MM.1S (cell line): ENCODE measurements at regions not wholly inside any gene's neighbourhood (a gene's known extent, or its start where the extent isn't known, plus 50 kb on each side); places are given as distances from the start of the nearest gene placed in this dataset.

ENCODE experiments used
- DNase-seq: peaks from one replicate; pipeline ENCODE4 v3.0.0-alpha.2; 2015
- H2AFZ ChIP-seq: fragments of 300-600 bp; sonication (generic); 2 replicates; pipeline ENCODE4 v1.6.0; 2016; ENCODE audit warnings: antibody characterized with exemption, low read length
- H3F3A ChIP-seq: fragments of 300-600 bp; sonication (generic); 2 replicates; pipeline ENCODE4 v1.6.1; 2016; ENCODE audit warnings: mild to moderate bottlenecking, antibody characterized with exemption, low read length, moderate library complexity, mixed read lengths; ENCODE audit not compliant: insufficient read depth
- H3K27ac ChIP-seq: fragments of 300-600 bp; sonication (generic); 2 replicates; pipeline ENCODE4 v1.5.1; 2016; ENCODE audit warnings: mild to moderate bottlenecking, low read length
- H3K27me3 ChIP-seq: fragments of 300-600 bp; sonication (generic); replicated peaks from 2 replicates; pipeline ENCODE4 v1.6.0; 2016; ENCODE audit warnings: low read length; ENCODE audit not compliant: insufficient read depth
- H3K36me3 ChIP-seq: fragments of 300-600 bp; sonication (generic); replicated peaks from 2 replicates; pipeline ENCODE4 v1.6.1; 2016; ENCODE audit warnings: mild to moderate bottlenecking, low read length, mixed read lengths; ENCODE audit not compliant: insufficient read depth
- H3K4me1 ChIP-seq: fragments of 300-600 bp; sonication (generic); 2 replicates; pipeline ENCODE4 v1.6.1; 2016; ENCODE audit warnings: low read length, mixed read lengths
- H3K4me2 ChIP-seq: fragments of 300-600 bp; sonication (generic); 2 replicates; pipeline ENCODE4 v1.6.0; 2016; ENCODE audit warnings: low read depth, low read length
- H3K4me3 ChIP-seq: fragments of 300-600 bp; sonication (generic); 2 replicates; pipeline ENCODE4 v1.5.1; 2016; ENCODE audit warnings: low read length, mixed read lengths
- H3K79me2 ChIP-seq: fragments of 300-600 bp; sonication (generic); 2 replicates; pipeline ENCODE4 v1.6.1; 2016; ENCODE audit warnings: mixed run types, low read length, mixed read lengths
- H3K9ac ChIP-seq: fragments of 300-600 bp; sonication (generic); 2 replicates; pipeline ENCODE4 v1.6.1; 2016; ENCODE audit warnings: low read length, mixed read lengths
- H3K9me2 ChIP-seq: fragments of 300-600 bp; sonication (generic); replicated peaks from 2 replicates; pipeline ENCODE4 v1.6.1; 2016; ENCODE audit warnings: mild to moderate bottlenecking, low read length, mixed read lengths; ENCODE audit not compliant: insufficient read depth
- H3K9me3 ChIP-seq: fragments of 300-600 bp; sonication (generic); replicated peaks from 2 replicates; pipeline ENCODE4 v1.6.1; 2016; ENCODE audit warnings: mild to moderate bottlenecking, low read length, mixed read lengths; ENCODE audit not compliant: insufficient read depth
- H4K20me1 ChIP-seq: fragments of 300-600 bp; sonication (generic); 2 replicates; pipeline ENCODE4 v1.6.1; 2016; ENCODE audit warnings: mild to moderate bottlenecking, low read length, moderate library complexity, mixed read lengths; ENCODE audit not compliant: insufficient read depth
- EZH2 ChIP-seq: fragments of 300-600 bp; sonication (generic); optimal IDR thresholded peaks from 2 replicates; pipeline ENCODE3; 2017; ENCODE audit warnings: low read depth, mild to moderate bottlenecking, antibody characterized with exemption, low read length, mixed read lengths
- EZH2phosphoT487 ChIP-seq: fragments of 300-600 bp; sonication (generic); IDR thresholded peaks from 2 replicates; pipeline ENCODE4 v1.6.1; 2018; ENCODE audit warnings: antibody characterized with exemption, low read length
- TF ChIP-seq, protein P1 (sequence below): fragments of 300-600 bp; sonication (generic); IDR thresholded peaks from 2 replicates; pipeline ENCODE4 v1.5.1; 2016; ENCODE audit warnings: antibody characterized with exemption, low read length, mixed read lengths

DNA sequence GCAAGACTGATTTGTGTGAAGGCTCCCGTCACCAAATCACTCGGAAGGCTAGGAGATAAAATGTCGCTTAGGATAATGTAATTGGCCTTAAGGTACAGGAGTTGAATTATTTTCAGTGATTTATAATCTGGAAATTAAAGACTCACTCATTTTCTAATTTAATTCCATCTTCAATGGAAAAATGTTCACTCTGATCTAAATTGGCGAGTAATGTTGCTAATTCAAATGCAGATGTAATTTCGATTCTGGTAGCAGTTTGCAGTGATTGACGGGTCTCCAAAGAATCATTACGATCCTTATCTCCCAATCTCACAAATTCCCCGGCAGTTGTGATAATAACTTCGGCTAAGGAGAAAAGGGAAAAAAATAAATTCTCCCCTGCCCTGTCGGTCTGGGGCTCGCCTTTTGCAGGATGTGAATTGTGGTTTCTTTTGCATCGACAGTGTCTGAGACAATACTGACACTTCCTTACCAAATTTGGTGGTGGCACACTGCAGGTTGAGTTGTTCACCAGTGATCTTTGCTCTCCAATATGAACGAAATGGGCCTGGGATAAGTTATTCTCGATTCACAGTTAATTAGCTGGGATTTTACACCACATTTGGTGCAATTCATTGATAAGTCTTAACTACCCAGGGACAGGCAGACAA, 215.1 kb upstream of the GPR26 start:
- TF ChIP-seq EZH2: no peak
- TF ChIP-seq, protein P1, sequence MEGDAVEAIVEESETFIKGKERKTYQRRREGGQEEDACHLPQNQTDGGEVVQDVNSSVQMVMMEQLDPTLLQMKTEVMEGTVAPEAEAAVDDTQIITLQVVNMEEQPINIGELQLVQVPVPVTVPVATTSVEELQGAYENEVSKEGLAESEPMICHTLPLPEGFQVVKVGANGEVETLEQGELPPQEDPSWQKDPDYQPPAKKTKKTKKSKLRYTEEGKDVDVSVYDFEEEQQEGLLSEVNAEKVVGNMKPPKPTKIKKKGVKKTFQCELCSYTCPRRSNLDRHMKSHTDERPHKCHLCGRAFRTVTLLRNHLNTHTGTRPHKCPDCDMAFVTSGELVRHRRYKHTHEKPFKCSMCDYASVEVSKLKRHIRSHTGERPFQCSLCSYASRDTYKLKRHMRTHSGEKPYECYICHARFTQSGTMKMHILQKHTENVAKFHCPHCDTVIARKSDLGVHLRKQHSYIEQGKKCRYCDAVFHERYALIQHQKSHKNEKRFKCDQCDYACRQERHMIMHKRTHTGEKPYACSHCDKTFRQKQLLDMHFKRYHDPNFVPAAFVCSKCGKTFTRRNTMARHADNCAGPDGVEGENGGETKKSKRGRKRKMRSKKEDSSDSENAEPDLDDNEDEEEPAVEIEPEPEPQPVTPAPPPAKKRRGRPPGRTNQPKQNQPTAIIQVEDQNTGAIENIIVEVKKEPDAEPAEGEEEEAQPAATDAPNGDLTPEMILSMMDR: no peak
- no peak for TF ChIP-seq EZH2phosphoT487
- H3K36me3 ChIP-seq: no peaks in the 10 kb centered on the region
- no peaks in the 10 kb centered on the region for H3K4me1 ChIP-seq

DNA sequence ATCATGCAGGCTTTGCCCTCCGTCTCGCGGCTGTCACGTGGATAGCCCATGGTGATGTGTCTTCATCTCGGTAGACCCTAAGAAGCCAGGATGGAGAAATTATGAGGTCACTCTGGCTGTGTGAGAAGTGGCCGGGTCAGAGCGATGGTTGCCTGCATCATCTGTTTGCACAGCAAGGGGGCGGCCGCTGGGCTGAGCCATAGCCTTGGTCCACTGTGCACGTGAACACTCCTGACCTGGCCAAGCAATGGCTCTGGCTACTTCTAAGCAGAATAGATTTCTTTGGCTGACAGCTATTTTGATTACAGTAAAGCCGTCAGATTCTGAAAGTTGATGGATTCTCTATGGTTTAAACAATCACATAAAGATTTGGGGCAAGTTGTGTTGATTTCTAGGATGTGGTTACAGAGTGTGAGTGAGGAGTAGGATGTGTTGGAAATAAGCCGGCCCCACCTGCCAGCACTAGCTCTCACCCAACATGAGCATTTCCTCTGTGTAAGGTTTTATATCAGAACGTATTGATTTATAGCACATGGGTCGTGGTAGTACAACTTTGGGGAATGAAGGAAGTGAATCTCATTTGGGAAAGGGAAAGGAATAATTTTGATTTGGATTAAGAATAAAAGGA, 214.4 kb upstream of the GPR26 start:
- H3K27ac ChIP-seq: no peak overlapping the region
- H3K9me3 ChIP-seq: no peaks in the 10 kb centered on the region
- no peaks in the 10 kb centered on the region for H3K9me2 ChIP-seq
- H3F3A ChIP-seq: no peaks in the 10 kb centered on the region
- DNase-seq: no peak
- H3K79me2 ChIP-seq: no peaks in the 10 kb centered on the region
- H3K9ac ChIP-seq: no peak overlapping the region
- H3K27me3 ChIP-seq: no peaks in the 10 kb centered on the region
- no peak overlapping the region for H3K4me2 ChIP-seq
- TF ChIP-seq EZH2phosphoT487 (no peak), EZH2 (no peak)
- TF ChIP-seq, protein P1: no peak
- no peak overlapping the region for H3K4me3 ChIP-seq
- H2AFZ ChIP-seq: no peak overlapping the region
- no peaks in the 10 kb centered on the region for H3K36me3 ChIP-seq
- no peaks in the 10 kb centered on the region for H3K4me1 ChIP-seq
- no peaks in the 10 kb centered on the region for H4K20me1 ChIP-seq

More for the DNA sequence above, 215.1 kb upstream of the GPR26 start:
- Histone ChIP-seq H3K9me3 (no peaks in the 10 kb centered on the region), H4K20me1 (no peaks in the 10 kb centered on the region), H3K4me3 (no peak overlapping the region), H3K27ac (no peak overlapping the region), H3K9me2 (no peaks in the 10 kb centered on the region), H3F3A (no peaks in the 10 kb centered on the region), H2AFZ (no peak overlapping the region), H3K27me3 (no peaks in the 10 kb centered on the region), H3K9ac (no peak overlapping the region), H3K79me2 (no peaks in the 10 kb centered on the region), H3K4me2 (no peak overlapping the region)
- no peak for DNase-seq

DNA sequence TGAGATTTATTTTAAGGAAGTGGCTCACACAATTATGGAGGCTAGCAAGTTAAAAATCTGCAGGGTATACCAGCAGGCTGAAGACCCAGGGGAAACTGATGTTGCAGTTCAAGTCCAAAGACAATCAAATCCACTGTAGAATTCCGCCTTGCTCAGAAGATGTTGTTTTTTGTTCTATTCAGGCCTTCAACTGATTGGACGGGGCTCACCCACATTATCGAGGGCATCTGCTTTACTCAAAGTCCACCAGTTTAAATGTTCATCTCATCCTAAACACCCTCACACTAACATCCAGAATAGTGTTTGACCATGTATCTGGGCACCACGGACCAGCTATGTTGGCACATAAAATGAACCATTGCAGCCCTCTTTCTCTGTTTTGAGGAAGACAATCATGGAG, 211.2 kb upstream of the GPR26 start:
- no peaks in the 10 kb centered on the region for H3K79me2 ChIP-seq
- H3K9me3 ChIP-seq: no peaks in the 10 kb centered on the region

More for the DNA sequence above, 211.2 kb upstream of the GPR26 start:
- DNase-seq: no peak
- Histone ChIP-seq H3K9ac (no peak overlapping the region), H3K9me2 (no peaks in the 10 kb centered on the region), H2AFZ (no peak overlapping the region), H4K20me1 (no peaks in the 10 kb centered on the region), H3K27ac (no peak overlapping the region), H3K4me2 (no peak overlapping the region), H3K27me3 (no peaks in the 10 kb centered on the region), H3K4me3 (no peak overlapping the region), H3K36me3 (no peaks in the 10 kb centered on the region), H3K4me1 (peaks cover 5% of the 10 kb centered on the region; the same call in 1 of the 2 replicates), H3F3A (no peaks in the 10 kb centered on the region)
- TF ChIP-seq EZH2phosphoT487: no peak
- no peak for TF ChIP-seq EZH2
- TF ChIP-seq, protein P1: no peak
